Adrenal gland (tissue), 5 donors: ENCODE measurements at regions not wholly inside any gene's neighbourhood (a gene's known extent, or its start where the extent isn't known, plus 50 kb on each side); places are given as distances from the start of the nearest gene placed in this dataset.

Source experiments
- CTCF ChIP-seq, 6 experiments: fragments of 450-650 bp in 4 of 6; fragments of 200-600 bp in 2 of 6; sonication (generic) in 1 of 6; IDR thresholded peaks; 1 replicate in 5 of 6; 2 replicates in 1 of 6; pipeline versions ENCODE4 v1.5.1 to v1.8.0; 2016 to 2021; ENCODE audit warnings: antibody characterized with exemption in 6 of 6, mild to moderate bottlenecking in 2 of 6, moderate library complexity in 1 of 6
- POLR2A ChIP-seq, 2 donors: fragments of 450-650 bp; IDR thresholded peaks; one replicate each; pipeline ENCODE4 v1.6.1; 2017; ENCODE audit warnings: antibody characterized with exemption in 2 of 2, mild to moderate bottlenecking in 2 of 2, moderate library complexity in 1 of 2
- donor health status: DM: no; HTN: no; CAD: no.

- no peak for TF ChIP-seq CTCF (IDR thresholded peaks at IDR 0.05)
- no peak for TF ChIP-seq POLR2A (IDR thresholded peaks at IDR 0.05)
Observed at GRCh38 chr4:180081072-180081471, 2162.1 kb upstream of the TENM3 start.
